Activated naive CD4-positive, alpha-beta T cell treated with anti-CD3 and anti-CD28 coated beads, Interleukin-2, amount 50 U/mL, for 72 hours (primary cell): ENCODE measurements at regions not wholly inside any gene's neighbourhood (a gene's known extent, or its start where the extent isn't known, plus 50 kb on each side); places are given as distances from the start of the nearest gene placed in this dataset.

Experiments used
- ATAC-seq, 2 donors: fragments of 150-1000 bp; cut with Tn5 transposase; 2 replicates each; pipeline ENCODE4 v1.10.0; 2021; ENCODE audit warnings: mild to moderate bottlenecking in 2 of 2, moderate library complexity in 2 of 2
- DNase-seq, 2 donors: peaks; one replicate each; pipeline ENCODE4 v3.0.0; 2021 to 2022; ENCODE audit warnings: low spot score in 2 of 2
- H3K27ac Mint-ChIP-seq, 2 donors: one replicate each; pipeline ENCODE4 v1.8.0; 2022; ENCODE audit warnings: mild to moderate bottlenecking in 2 of 2, mixed read lengths in 2 of 2
- H3K36me3 Mint-ChIP-seq, 2 donors: one replicate each; pipeline ENCODE4 v1.8.0; 2022; ENCODE audit warnings: mixed read lengths in 2 of 2
- H3K9me3 Mint-ChIP-seq, 2 donors: one replicate each; pipeline ENCODE4 v1.8.0; 2022; ENCODE audit warnings: mixed read lengths in 2 of 2

- DNase-seq (no peak), ATAC-seq (no peak)
- Mint-ChIP-seq H3K36me3 (peaks cover 0 to 2% of the 10 kb centered on the region in 2 donors), H3K9me3 (peaks cover 19% of the 10 kb centered on the region in 2 donors), H3K27ac (no peak overlapping the region)
Observed at GRCh38 chr5:30341466-30341865, 852.0 kb upstream of the CDH6 start.

- H3K27ac Mint-ChIP-seq: no peak overlapping the region
- no peaks in the 10 kb centered on the region for H3K36me3 Mint-ChIP-seq
- ATAC-seq (no peak), DNase-seq (no peak)
- H3K9me3 Mint-ChIP-seq: peaks cover 11 to 22% of the 10 kb centered on the region in 2 donors
Observed at GRCh38 chr5:30337084-30337573, 856.4 kb upstream of the CDH6 start.

GRCh38 chr5:30331534-30331933, 862.0 kb upstream of the CDH6 start:
- no peak overlapping the region for H3K27ac Mint-ChIP-seq

GRCh38 chr5:30325795-30326194, 867.7 kb upstream of the CDH6 start:
- no peaks in the 10 kb centered on the region for H3K9me3 Mint-ChIP-seq
- no peaks in the 10 kb centered on the region for H3K36me3 Mint-ChIP-seq
- no peak overlapping the region for H3K27ac Mint-ChIP-seq
- DNase-seq (no peak), ATAC-seq (no peak)

More at GRCh38 chr5:30331534-30331933, 862.0 kb upstream of the CDH6 start:
- DNase-seq (no peak), ATAC-seq (no peak)
- Mint-ChIP-seq H3K36me3 (no peaks in the 10 kb centered on the region), H3K9me3 (peaks cover 3 to 6% of the 10 kb centered on the region in 2 donors)

GRCh38 chr5:30324083-30324482, 869.4 kb upstream of the CDH6 start:
- H3K27ac Mint-ChIP-seq: no peak overlapping the region
- DNase-seq (no peak), ATAC-seq (no peak)
- peaks cover 0 to 4% of the 10 kb centered on the region in 2 donors for H3K9me3 Mint-ChIP-seq
- no peaks in the 10 kb centered on the region for H3K36me3 Mint-ChIP-seq

- H3K36me3 Mint-ChIP-seq: peaks cover 0 to 9% of the 10 kb centered on the region in 2 donors
- DNase-seq (no peak), ATAC-seq (no peak)
- H3K27ac Mint-ChIP-seq: no peak overlapping the region
- peaks cover 19 to 27% of the 10 kb centered on the region in 2 donors for H3K9me3 Mint-ChIP-seq
Observed at GRCh38 chr5:30287890-30288289, 905.6 kb upstream of the CDH6 start.

- Mint-ChIP-seq H3K9me3 (peaks cover 15 to 20% of the 10 kb centered on the region in 2 donors), H3K36me3 (no peaks in the 10 kb centered on the region), H3K27ac (no peak overlapping the region)
- ATAC-seq: no peak
- no peak for DNase-seq
Observed at GRCh38 chr5:30279237-30279636, 914.2 kb upstream of the CDH6 start.

- DNase-seq (no peak), ATAC-seq (no peak)
- Mint-ChIP-seq H3K9me3 (peaks cover 24 to 25% of the 10 kb centered on the region in 2 donors), H3K27ac (no peak overlapping the region), H3K36me3 (no peaks in the 10 kb centered on the region)
Observed at GRCh38 chr5:30267026-30267425, 926.5 kb upstream of the CDH6 start.

GRCh38 chr5:30239331-30240022, 954.0 kb upstream of the CDH6 start:
- H3K9me3 Mint-ChIP-seq: peaks cover 13 to 22% of the 10 kb centered on the region in 2 donors
- ATAC-seq (no peak), DNase-seq (no peak)
- H3K36me3 Mint-ChIP-seq: peaks cover 0 to 14% of the 10 kb centered on the region in 2 donors
- H3K27ac Mint-ChIP-seq: no peak overlapping the region

- peaks cover 0 to 13% of the 10 kb centered on the region in 2 donors for H3K36me3 Mint-ChIP-seq
- no peak for ATAC-seq
- H3K27ac Mint-ChIP-seq: no peak overlapping the region
- peaks cover 20 to 35% of the 10 kb centered on the region in 2 donors for H3K9me3 Mint-ChIP-seq
- DNase-seq: no peak
Observed at GRCh38 chr5:30237189-30237588, 956.3 kb upstream of the CDH6 start.

- Mint-ChIP-seq H3K36me3 (peaks cover 0 to 6% of the 10 kb centered on the region in 2 donors), H3K27ac (no peak overlapping the region), H3K9me3 (peaks cover 37 to 49% of the 10 kb centered on the region in 2 donors)
- no peak for DNase-seq
- no peak for ATAC-seq
Observed at GRCh38 chr5:30209755-30210154, 983.7 kb upstream of the CDH6 start.

- H3K36me3 Mint-ChIP-seq: no peaks in the 10 kb centered on the region
- H3K9me3 Mint-ChIP-seq: peaks cover 7 to 13% of the 10 kb centered on the region in 2 donors
- H3K27ac Mint-ChIP-seq: no peak overlapping the region
- DNase-seq (no peak), ATAC-seq (no peak)
Observed at GRCh38 chr5:30197662-30198061, 995.8 kb upstream of the CDH6 start.

- ATAC-seq (no peak), DNase-seq (no peak)
- H3K36me3 Mint-ChIP-seq: no peaks in the 10 kb centered on the region
- no peak overlapping the region for H3K27ac Mint-ChIP-seq
- peaks cover 4 to 9% of the 10 kb centered on the region in 2 donors for H3K9me3 Mint-ChIP-seq
Observed at GRCh38 chr5:30195036-30195435, 998.5 kb upstream of the CDH6 start.

GRCh38 chr5:30194595-30194994, 998.9 kb upstream of the CDH6 start:
- Mint-ChIP-seq H3K9me3 (peaks cover 4 to 9% of the 10 kb centered on the region in 2 donors), H3K27ac (no peak overlapping the region), H3K36me3 (no peaks in the 10 kb centered on the region)
- DNase-seq (no peak), ATAC-seq (no peak)

GRCh38 chr5:30183795-30184194, 1009.7 kb upstream of the CDH6 start:
- no peak overlapping the region for H3K27ac Mint-ChIP-seq
- no peak for DNase-seq
- H3K36me3 Mint-ChIP-seq: no peaks in the 10 kb centered on the region
- peaks cover 14 to 19% of the 10 kb centered on the region in 2 donors for H3K9me3 Mint-ChIP-seq
- ATAC-seq: no peak

GRCh38 chr5:30156156-30156555, 1037.3 kb upstream of the CDH6 start:
- ATAC-seq: no peak
- Mint-ChIP-seq H3K36me3 (no peaks in the 10 kb centered on the region), H3K9me3 (peaks cover 24 to 29% of the 10 kb centered on the region in 2 donors), H3K27ac (no peak overlapping the region)
- DNase-seq: no peak

GRCh38 chr5:30152431-30152830, 1041.1 kb upstream of the CDH6 start:
- Mint-ChIP-seq H3K27ac (no peak overlapping the region), H3K36me3 (no peaks in the 10 kb centered on the region)
- ATAC-seq: no peak

GRCh38 chr5:30150231-30150630, 1043.3 kb upstream of the CDH6 start:
- H3K9me3 Mint-ChIP-seq: peaks cover 14 to 34% of the 10 kb centered on the region in 2 donors
- H3K27ac Mint-ChIP-seq: no peak overlapping the region
- no peaks in the 10 kb centered on the region for H3K36me3 Mint-ChIP-seq
- no peak for ATAC-seq
- DNase-seq: no peak

More at GRCh38 chr5:30152431-30152830, 1041.1 kb upstream of the CDH6 start:
- no peak for DNase-seq
- peaks cover 18 to 34% of the 10 kb centered on the region in 2 donors for H3K9me3 Mint-ChIP-seq
